Activated T-helper 2 cell treated with anti-CD3 and anti-CD28 coated beads, Interferon-gamma antibody, Interleukin-2, Interleukin-4, amounts not matched to agents 10 μg/mL and 5 μg/mL and 100 μg/mL, durations not matched to agents 14 hours and 24 hours and 36 hours (primary cell): ENCODE measurements at regions not wholly inside any gene's neighbourhood (a gene's known extent, or its start where the extent isn't known, plus 50 kb on each side); places are given as distances from the start of the nearest gene placed in this dataset.

Experiments used
- DNase-seq: peaks from one replicate; pipeline ENCODE4 v3.0.0; 2021; ENCODE audit warnings: low spot score
- H3K27ac Mint-ChIP-seq: one replicate; pipeline ENCODE4 v1.8.0; 2021; ENCODE audit warnings: mixed read lengths
- H3K27me3 Mint-ChIP-seq: one replicate; pipeline ENCODE4 v1.8.0; 2021; ENCODE audit warnings: low read depth, mixed read lengths
- H3K36me3 Mint-ChIP-seq: one replicate; pipeline ENCODE4 v1.8.0; 2021; ENCODE audit warnings: low read depth, mixed read lengths
- H3K4me1 Mint-ChIP-seq: one replicate; pipeline ENCODE4 v1.8.0; 2021; ENCODE audit warnings: low read depth, mixed read lengths
- H3K4me3 Mint-ChIP-seq: one replicate; pipeline ENCODE4 v1.8.0; 2021; ENCODE audit warnings: low read depth, mild to moderate bottlenecking, moderate library complexity, mixed read lengths
- H3K9me3 Mint-ChIP-seq: one replicate; pipeline ENCODE4 v1.8.0; 2021; ENCODE audit warnings: mixed read lengths
- intact Hi-C: fragments of 100-400 bp; cut with micrococcal nuclease; formaldehyde crosslinking; loops from one replicate; pipeline ENCODE4 v1.15.1; 2023

DNA sequence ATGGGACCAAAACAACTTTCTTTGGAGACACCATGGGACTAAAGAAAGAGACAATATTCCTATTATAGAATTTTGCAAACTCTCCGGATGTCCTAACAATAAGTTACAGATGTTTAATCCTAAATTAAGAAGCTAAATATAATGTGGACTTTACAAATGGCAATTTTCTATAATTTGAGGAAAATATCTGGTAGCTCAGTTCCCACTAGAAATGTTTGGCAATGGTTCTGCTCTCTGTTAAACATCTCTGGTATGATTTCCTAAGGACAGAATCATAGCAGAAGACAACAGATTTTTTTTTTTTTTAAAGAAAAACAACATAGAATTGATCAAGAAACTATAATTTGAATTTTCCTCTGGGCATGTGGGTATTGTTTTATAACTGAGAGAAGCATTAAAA, 232.8 kb downstream of the ENC1 start:
- no peaks in the 10 kb centered on the region for H3K4me1 Mint-ChIP-seq
- no peak overlapping the region for H3K27ac Mint-ChIP-seq
- no peak overlapping the region for H3K4me3 Mint-ChIP-seq
- H3K9me3 Mint-ChIP-seq = no peaks in the 10 kb centered on the region
- intact Hi-C loops = no loop called here
- no peaks in the 10 kb centered on the region for H3K36me3 Mint-ChIP-seq
- DNase-seq = no peak
- peaks cover 23% of the 10 kb centered on the region for H3K27me3 Mint-ChIP-seq

GRCh38 chr5:74406844-74407243, 233.7 kb downstream of the ENC1 start:
- H3K4me3 Mint-ChIP-seq = no peak overlapping the region
- H3K27me3 Mint-ChIP-seq = peaks cover 21% of the 10 kb centered on the region
- intact Hi-C loops = no loop called here
- H3K9me3 Mint-ChIP-seq = no peaks in the 10 kb centered on the region
- no peak for DNase-seq
- no peaks in the 10 kb centered on the region for H3K36me3 Mint-ChIP-seq
- H3K27ac Mint-ChIP-seq = no peak overlapping the region
- H3K4me1 Mint-ChIP-seq = no peaks in the 10 kb centered on the region

GRCh38 chr5:74405593-74405992, 234.9 kb downstream of the ENC1 start:
- Mint-ChIP-seq H3K4me3 (no peak overlapping the region), H3K9me3 (no peaks in the 10 kb centered on the region), H3K27ac (no peak overlapping the region), H3K27me3 (peaks cover 15% of the 10 kb centered on the region), H3K4me1 (no peaks in the 10 kb centered on the region), H3K36me3 (no peaks in the 10 kb centered on the region)
- intact Hi-C loops = no loop called here
- no peak for DNase-seq

DNA sequence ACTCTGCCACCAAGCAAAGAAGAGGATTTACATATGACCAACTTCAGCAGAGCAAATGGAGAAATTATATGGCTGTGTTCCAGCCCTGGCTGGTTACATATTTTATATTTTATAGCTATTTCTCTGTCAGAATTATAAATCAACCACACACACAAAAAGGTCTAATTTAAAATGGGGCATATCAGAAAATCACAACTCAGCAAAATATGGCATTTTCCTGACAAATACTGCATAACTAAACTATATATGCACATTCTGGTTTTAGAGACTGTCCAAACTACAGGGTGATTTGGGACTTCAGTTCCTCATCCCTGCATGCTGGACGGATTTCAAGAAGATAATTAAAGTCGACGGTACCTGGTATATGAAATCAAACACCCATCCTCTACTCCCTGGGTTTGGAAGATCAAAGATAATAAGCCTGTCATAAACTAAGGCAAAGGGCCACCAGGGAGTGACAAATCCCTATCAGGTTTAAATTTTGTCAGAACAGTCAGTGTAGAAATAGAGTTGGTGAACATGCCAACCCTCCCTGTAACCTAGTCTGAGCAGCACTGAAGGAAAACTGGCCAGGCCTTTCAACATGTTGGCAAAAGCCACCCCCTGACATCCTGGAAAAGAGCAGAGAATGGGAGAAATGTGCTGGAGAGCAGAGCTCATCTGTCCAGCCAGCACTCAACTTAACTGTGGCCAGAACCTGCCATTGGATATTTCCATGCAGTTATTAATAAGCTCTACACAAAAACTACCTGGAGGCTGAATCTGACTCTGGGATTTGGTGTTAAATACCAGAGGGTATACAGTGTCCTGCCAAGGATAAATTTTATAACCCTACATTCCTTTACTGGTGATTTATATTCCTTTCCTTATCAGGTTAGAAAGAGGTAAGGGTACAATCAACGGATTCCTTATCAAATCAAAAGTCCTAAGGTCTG, 235.7 kb downstream of the ENC1 start:
- H3K27ac Mint-ChIP-seq = no peak overlapping the region
- DNase-seq = no peak
- H3K36me3 Mint-ChIP-seq = no peaks in the 10 kb centered on the region
- H3K9me3 Mint-ChIP-seq = no peaks in the 10 kb centered on the region
- intact Hi-C loops = no loop called here
- no peak overlapping the region for H3K4me3 Mint-ChIP-seq
- peaks cover 13% of the 10 kb centered on the region for H3K27me3 Mint-ChIP-seq
- H3K4me1 Mint-ChIP-seq = no peaks in the 10 kb centered on the region

- Mint-ChIP-seq H3K36me3 (no peaks in the 10 kb centered on the region), H3K27ac (no peak overlapping the region), H3K9me3 (no peaks in the 10 kb centered on the region), H3K27me3 (peaks cover 8% of the 10 kb centered on the region), H3K4me1 (no peaks in the 10 kb centered on the region), H3K4me3 (no peak overlapping the region)
- intact Hi-C loops = no loop called here
- no peak for DNase-seq
Observed at GRCh38 chr5:74403771-74404170, 236.8 kb downstream of the ENC1 start.

DNA sequence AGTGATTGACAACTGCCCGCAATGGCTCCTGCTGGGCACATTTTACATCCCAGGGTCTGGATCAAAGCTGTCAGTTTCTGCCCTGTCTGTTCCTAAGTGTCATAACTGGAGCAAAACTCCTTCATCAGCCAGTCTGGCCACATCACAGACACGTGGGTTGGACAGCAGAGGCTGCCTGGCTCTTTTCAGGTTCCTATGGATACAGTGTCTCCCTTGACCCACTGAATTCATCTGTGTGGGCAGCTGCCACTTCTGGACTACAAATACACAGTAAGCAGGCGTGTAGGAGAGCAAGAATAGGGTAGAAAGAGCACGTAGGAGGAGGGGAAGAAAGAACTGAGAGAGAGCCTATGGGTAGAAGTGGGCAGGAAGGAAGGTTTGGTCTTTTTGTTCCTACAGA, 238.0 kb downstream of the ENC1 start:
- DNase-seq = no peak
- Mint-ChIP-seq H3K36me3 (no peaks in the 10 kb centered on the region), H3K27ac (no peak overlapping the region), H3K27me3 (peaks cover 5% of the 10 kb centered on the region), H3K4me1 (no peaks in the 10 kb centered on the region), H3K4me3 (no peak overlapping the region), H3K9me3 (no peaks in the 10 kb centered on the region)
- intact Hi-C loops = no loop called here

GRCh38 chr5:74401946-74402320, 238.6 kb downstream of the ENC1 start:
- H3K4me1 Mint-ChIP-seq = no peaks in the 10 kb centered on the region
- intact Hi-C loops = no loop called here
- no peaks in the 10 kb centered on the region for H3K36me3 Mint-ChIP-seq
- no peaks in the 10 kb centered on the region for H3K9me3 Mint-ChIP-seq
- H3K4me3 Mint-ChIP-seq = no peak overlapping the region
- H3K27me3 Mint-ChIP-seq = peaks cover 7% of the 10 kb centered on the region
- DNase-seq = no peak
- H3K27ac Mint-ChIP-seq = no peak overlapping the region

DNA sequence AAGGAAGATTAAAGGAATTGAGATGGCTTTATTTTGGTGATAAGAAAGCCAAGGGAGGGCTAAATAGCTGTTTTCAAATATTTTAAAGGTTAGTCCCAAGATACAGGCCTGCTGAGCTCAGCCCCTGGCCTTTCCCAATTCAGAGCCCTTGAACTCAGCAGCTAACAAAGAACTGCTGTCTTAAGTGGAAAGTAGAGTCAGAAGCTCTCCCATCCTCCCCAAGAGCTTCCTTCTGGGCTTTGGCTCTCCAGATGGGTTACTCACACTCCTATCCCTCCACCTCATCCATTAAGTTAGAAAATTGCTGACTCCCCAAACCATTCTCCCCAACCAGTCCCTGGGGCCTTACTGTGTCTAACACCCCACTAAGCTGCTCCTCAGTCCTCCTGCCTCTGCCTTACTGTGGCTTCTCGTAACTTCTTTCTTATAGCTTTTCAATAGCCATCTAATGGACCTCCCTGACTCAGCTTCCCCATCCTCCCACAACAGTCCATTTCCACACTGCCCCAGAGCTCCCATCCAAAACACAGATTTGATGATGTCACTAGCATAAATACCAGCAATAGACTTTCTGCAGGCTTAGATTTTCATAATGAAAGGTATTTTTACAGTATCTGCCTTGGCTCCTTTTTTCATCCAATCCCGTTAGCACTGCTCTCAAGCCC, 239.1 kb downstream of the ENC1 start:
- Mint-ChIP-seq H3K36me3 (no peaks in the 10 kb centered on the region), H3K27me3 (peaks cover 7% of the 10 kb centered on the region), H3K4me1 (no peaks in the 10 kb centered on the region), H3K4me3 (no peak overlapping the region), H3K27ac (no peak overlapping the region), H3K9me3 (no peaks in the 10 kb centered on the region)
- intact Hi-C loops = no loop called here
- DNase-seq = no peak

DNA sequence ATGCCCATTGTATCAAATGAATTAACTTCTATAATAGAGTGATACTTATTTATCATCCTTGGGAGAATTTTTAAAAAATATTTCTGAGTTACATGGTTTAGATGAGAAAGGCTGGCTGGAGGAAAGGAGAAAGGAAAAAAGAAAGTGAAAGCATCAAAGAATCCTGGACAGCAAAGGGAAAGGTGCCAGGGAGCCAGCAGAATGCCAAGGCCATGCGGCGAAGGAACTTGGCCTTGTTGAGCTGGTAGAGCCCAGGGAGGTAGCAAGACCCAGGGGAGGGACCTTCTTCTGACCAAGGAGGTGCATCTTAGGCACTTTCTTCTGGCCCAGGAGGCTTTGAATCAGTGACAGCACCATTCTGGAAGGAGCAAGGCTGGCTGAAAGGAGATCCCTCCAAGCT, 240.5 kb downstream of the ENC1 start:
- H3K9me3 Mint-ChIP-seq = no peaks in the 10 kb centered on the region
- H3K36me3 Mint-ChIP-seq = no peaks in the 10 kb centered on the region
- H3K27ac Mint-ChIP-seq = no peak overlapping the region
- H3K4me3 Mint-ChIP-seq = no peak overlapping the region
- no peak for DNase-seq
- H3K27me3 Mint-ChIP-seq = peaks cover 8% of the 10 kb centered on the region
- intact Hi-C loops = no loop called here
- H3K4me1 Mint-ChIP-seq = no peaks in the 10 kb centered on the region

GRCh38 chr5:74396913-74397622, 243.5 kb downstream of the ENC1 start:
- Mint-ChIP-seq H3K27ac (no peak overlapping the region), H3K36me3 (no peaks in the 10 kb centered on the region)

GRCh38 chr5:74394916-74395880, 245.3 kb downstream of the ENC1 start:
- peaks cover 8% of the 10 kb centered on the region for H3K27me3 Mint-ChIP-seq
- H3K36me3 Mint-ChIP-seq = no peaks in the 10 kb centered on the region
- no peak for DNase-seq
- no peak overlapping the region for H3K27ac Mint-ChIP-seq
- H3K4me1 Mint-ChIP-seq = peaks cover 11% of the 10 kb centered on the region
- intact Hi-C loops = loop anchor here (5.0 to 10.0 kb wide), 2 partner anchors 182 to 250 kb away; partner anchors contain the start of gene ENC1
- no peak overlapping the region for H3K4me3 Mint-ChIP-seq
- no peaks in the 10 kb centered on the region for H3K9me3 Mint-ChIP-seq

More at GRCh38 chr5:74396913-74397622, 243.5 kb downstream of the ENC1 start:
- intact Hi-C loops = loop anchor here (10.0 kb wide), 1 partner anchor 248 kb away; the partner anchor contains the start of gene ENC1
- H3K4me3 Mint-ChIP-seq = no peak overlapping the region
- peaks cover 6% of the 10 kb centered on the region for H3K27me3 Mint-ChIP-seq
- H3K9me3 Mint-ChIP-seq = no peaks in the 10 kb centered on the region
- DNase-seq = no peak
- H3K4me1 Mint-ChIP-seq = peaks cover 11% of the 10 kb centered on the region

- no peak overlapping the region for H3K27ac Mint-ChIP-seq
- intact Hi-C loops = loop anchor here (5.0 to 10.0 kb wide), 2 partner anchors 183 to 250 kb away; partner anchors contain the start of gene ENC1
- H3K4me3 Mint-ChIP-seq = no peak overlapping the region
- DNase-seq = no peak
- peaks cover 8% of the 10 kb centered on the region for H3K27me3 Mint-ChIP-seq
- H3K4me1 Mint-ChIP-seq = peaks cover 11% of the 10 kb centered on the region
- H3K9me3 Mint-ChIP-seq = no peaks in the 10 kb centered on the region
- H3K36me3 Mint-ChIP-seq = no peaks in the 10 kb centered on the region
Observed at GRCh38 chr5:74394528-74394915, 246.0 kb downstream of the ENC1 start.
